Neural cell (in vitro differentiated cells): ENCODE measurements at regions not wholly inside any gene's neighbourhood (a gene's known extent, or its start where the extent isn't known, plus 50 kb on each side); places are given as distances from the start of the nearest gene placed in this dataset.

Experiments
- H2AFZ ChIP-seq: fragments of 200-600, 300-800 bp; sonication (generic), shearing (Covaris generic); 2 replicates; pipeline ENCODE4 v1.6.0; 2014; ENCODE audit warnings: low read depth, mild to moderate bottlenecking, antibody characterized with exemption, low read length, moderate library complexity
- H3F3A ChIP-seq: fragments of 200-600 bp; shearing (Covaris generic); 2 replicates; pipeline ENCODE4 v1.6.1; 2016; ENCODE audit warnings: mild to moderate bottlenecking, moderate library complexity, mixed read lengths, antibody characterized with exemption, low read length; ENCODE audit not compliant: insufficient read depth, poor library complexity, severe bottlenecking
- H3K27ac ChIP-seq: fragments of 200-600, 300-800 bp; sonication (generic), shearing (Covaris generic); 2 replicates; pipeline ENCODE4 v1.5.1; 2014; ENCODE audit warnings: mild to moderate bottlenecking, low read length, moderate library complexity
- H3K27me3 ChIP-seq: fragments of 300-800, 200-600 bp; sonication (generic), shearing (Covaris generic); 2 replicates; pipeline ENCODE4 v1.6.0; 2014; ENCODE audit warnings: mild to moderate bottlenecking, low read depth, low read length, moderate library complexity; ENCODE audit not compliant: insufficient read depth
- H3K36me3 ChIP-seq: fragments of 300-800, 200-600 bp; sonication (generic), shearing (Covaris generic); 2 replicates; pipeline ENCODE4 v1.5.1; 2014; ENCODE audit warnings: mild to moderate bottlenecking, antibody characterized with exemption, low read length, moderate library complexity; ENCODE audit not compliant: insufficient read depth
- H3K4me2 ChIP-seq: fragments of 300-800, 200-600 bp; sonication (generic), shearing (Covaris generic); 2 replicates; pipeline ENCODE4 v1.6.0; 2014; ENCODE audit warnings: mild to moderate bottlenecking, low read length
- H3K4me3 ChIP-seq: fragments of 300-800, 200-600 bp; sonication (generic), shearing (Covaris generic); 2 replicates; pipeline ENCODE4 v1.5.1; 2014; ENCODE audit warnings: mild to moderate bottlenecking, low read length, moderate library complexity
- H3K79me2 ChIP-seq: fragments of 200-600 bp; shearing (Covaris generic); replicated peaks from 2 replicates; pipeline ENCODE4 v1.6.0; 2014; ENCODE audit warnings: mild to moderate bottlenecking, low read length, moderate library complexity; ENCODE audit not compliant: insufficient read depth
- H3K9ac ChIP-seq: fragments of 300-800, 200-600 bp; sonication (generic), shearing (Covaris generic); 2 replicates; pipeline ENCODE4 v1.6.1; 2016; ENCODE audit warnings: mild to moderate bottlenecking, low read length, mixed read lengths
- H3K9me2 ChIP-seq: fragments of 200-600 bp; shearing (Covaris generic); 2 replicates; pipeline ENCODE4 v1.6.1; 2016; ENCODE audit warnings: mild to moderate bottlenecking, low read length, mixed read lengths; ENCODE audit not compliant: insufficient read depth
- H3K9me3 ChIP-seq: fragments of 200-600, 300-800 bp; sonication (generic), shearing (Covaris generic); 2 replicates; pipeline ENCODE4 v1.6.1; 2016; ENCODE audit warnings: mild to moderate bottlenecking, mixed run types, low read length, moderate library complexity, mixed read lengths
- H4K20me1 ChIP-seq: fragments of 200-600 bp; shearing (Covaris generic); 2 replicates; pipeline ENCODE4 v1.6.1; 2016; ENCODE audit warnings: mild to moderate bottlenecking, mixed run types; ENCODE audit not compliant: insufficient read depth
- EP300 ChIP-seq: fragments of 450-650 bp; conservative IDR thresholded peaks from 2 replicates; pipeline ENCODE4 v1.6.1; 2014; ENCODE audit warnings: antibody characterized with exemption, mild to moderate bottlenecking, moderate library complexity; ENCODE audit not compliant: poor library complexity, severe bottlenecking
- EZH2 ChIP-seq: fragments of 200-600, 300-800 bp; shearing (Covaris generic), sonication (generic); IDR thresholded peaks from 2 replicates; pipeline ENCODE4 v1.6.1; 2014; ENCODE audit warnings: antibody characterized with exemption, low read length, borderline replicate concordance, mild to moderate bottlenecking; ENCODE audit not compliant: insufficient read depth, poor library complexity, severe bottlenecking
- MXI1 ChIP-seq: fragments of 450-650 bp; conservative IDR thresholded peaks from 2 replicates; pipeline ENCODE4 v1.6.1; 2014; ENCODE audit warnings: antibody characterized with exemption, mild to moderate bottlenecking; ENCODE audit not compliant: poor library complexity, severe bottlenecking
- POLR2AphosphoS5 ChIP-seq: IDR thresholded peaks from 2 replicates; pipeline ENCODE4 v1.6.1; 2012
- RAD21 ChIP-seq: fragments of 450-650 bp; conservative IDR thresholded peaks from 2 replicates; pipeline ENCODE4 v1.6.1; 2014; ENCODE audit warnings: antibody characterized with exemption, mild to moderate bottlenecking, moderate library complexity
- SMC3 ChIP-seq: fragments of 450-650 bp; conservative IDR thresholded peaks from 2 replicates; pipeline ENCODE4 v1.6.1; 2014; ENCODE audit warnings: antibody characterized with exemption, mild to moderate bottlenecking, moderate library complexity; ENCODE audit not compliant: poor library complexity
- TAF1 ChIP-seq: IDR thresholded peaks from 2 replicates; pipeline ENCODE4 v1.6.1; 2012; ENCODE audit warnings: low read depth
- TF ChIP-seq, protein P1 (sequence below): fragments of 450-650 bp; IDR thresholded peaks from 2 replicates; pipeline ENCODE4 v1.5.1; 2014; ENCODE audit warnings: antibody characterized with exemption, mild to moderate bottlenecking, moderate library complexity; ENCODE audit not compliant: poor library complexity, severe bottlenecking
- TF ChIP-seq, protein P2 (sequence below): IDR thresholded peaks from 2 replicates; pipeline ENCODE4 v1.6.1; 2012; ENCODE audit warnings: borderline replicate concordance

DNA sequence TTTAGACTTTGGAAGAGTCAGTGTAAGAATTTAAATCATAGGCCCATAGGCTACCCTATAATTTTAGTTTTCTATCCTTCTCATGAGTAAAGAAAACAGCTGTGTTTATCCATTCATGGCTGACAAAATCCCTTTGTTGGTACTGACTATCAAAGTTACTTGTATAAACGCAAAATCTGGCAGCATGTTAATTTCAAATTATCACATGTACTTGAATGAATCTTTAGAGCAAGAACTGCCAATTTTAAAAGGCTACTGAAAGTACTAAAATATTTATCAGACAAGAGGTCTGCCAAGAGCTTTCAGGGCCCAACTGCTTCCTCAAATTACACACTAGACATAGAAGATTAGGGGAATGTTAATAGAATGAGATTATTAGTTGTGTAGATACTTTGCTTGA is 66.6 kb downstream of the MYL12B start:
- no peaks in the 10 kb centered on the region for H4K20me1 ChIP-seq
- no peaks in the 10 kb centered on the region for H3K9me2 ChIP-seq
- H3K9ac ChIP-seq: no peak overlapping the region
- H2AFZ ChIP-seq: no peak overlapping the region
- no peaks in the 10 kb centered on the region for H3K79me2 ChIP-seq
- no peaks in the 10 kb centered on the region for H3K36me3 ChIP-seq
- no peak overlapping the region for H3K4me2 ChIP-seq
- TF ChIP-seq POLR2AphosphoS5: no peak
- no peaks in the 10 kb centered on the region for H3K9me3 ChIP-seq
- no peak overlapping the region for H3K4me3 ChIP-seq
- H3K27ac ChIP-seq: no peak overlapping the region
- no peaks in the 10 kb centered on the region for H3K27me3 ChIP-seq
- no peaks in the 10 kb centered on the region for H3F3A ChIP-seq

DNA sequence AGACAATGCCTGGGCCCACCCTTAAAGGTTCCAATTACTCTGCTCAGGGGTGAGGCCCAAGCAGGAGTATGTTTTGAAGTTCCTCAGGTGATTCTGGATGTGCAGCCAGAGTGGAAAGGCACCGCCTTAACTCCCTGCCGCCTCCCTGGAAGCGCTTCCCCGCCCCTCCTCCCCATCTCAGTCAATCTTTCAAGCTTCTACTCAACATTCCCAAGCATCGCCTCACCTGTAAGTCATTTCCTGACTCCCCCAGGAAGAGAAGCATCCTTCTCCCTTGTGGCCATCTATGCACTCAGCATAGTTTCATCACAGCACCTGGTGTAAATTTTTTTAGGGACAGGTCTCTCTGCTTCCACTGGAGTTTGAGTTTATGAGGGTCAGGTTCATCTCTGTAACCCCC is 67.5 kb downstream of the MYL12B start:
- H2AFZ ChIP-seq: no peak overlapping the region
- no peaks in the 10 kb centered on the region for H3K36me3 ChIP-seq
- H3K79me2 ChIP-seq: no peaks in the 10 kb centered on the region
- H4K20me1 ChIP-seq: no peaks in the 10 kb centered on the region
- H3K9me3 ChIP-seq: no peaks in the 10 kb centered on the region
- no peak overlapping the region for H3K27ac ChIP-seq
- H3K9ac ChIP-seq: no peak overlapping the region
- TF ChIP-seq, protein P1, sequence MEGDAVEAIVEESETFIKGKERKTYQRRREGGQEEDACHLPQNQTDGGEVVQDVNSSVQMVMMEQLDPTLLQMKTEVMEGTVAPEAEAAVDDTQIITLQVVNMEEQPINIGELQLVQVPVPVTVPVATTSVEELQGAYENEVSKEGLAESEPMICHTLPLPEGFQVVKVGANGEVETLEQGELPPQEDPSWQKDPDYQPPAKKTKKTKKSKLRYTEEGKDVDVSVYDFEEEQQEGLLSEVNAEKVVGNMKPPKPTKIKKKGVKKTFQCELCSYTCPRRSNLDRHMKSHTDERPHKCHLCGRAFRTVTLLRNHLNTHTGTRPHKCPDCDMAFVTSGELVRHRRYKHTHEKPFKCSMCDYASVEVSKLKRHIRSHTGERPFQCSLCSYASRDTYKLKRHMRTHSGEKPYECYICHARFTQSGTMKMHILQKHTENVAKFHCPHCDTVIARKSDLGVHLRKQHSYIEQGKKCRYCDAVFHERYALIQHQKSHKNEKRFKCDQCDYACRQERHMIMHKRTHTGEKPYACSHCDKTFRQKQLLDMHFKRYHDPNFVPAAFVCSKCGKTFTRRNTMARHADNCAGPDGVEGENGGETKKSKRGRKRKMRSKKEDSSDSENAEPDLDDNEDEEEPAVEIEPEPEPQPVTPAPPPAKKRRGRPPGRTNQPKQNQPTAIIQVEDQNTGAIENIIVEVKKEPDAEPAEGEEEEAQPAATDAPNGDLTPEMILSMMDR: no peak
- no peak for TF ChIP-seq EZH2
- TF ChIP-seq, protein P2, sequence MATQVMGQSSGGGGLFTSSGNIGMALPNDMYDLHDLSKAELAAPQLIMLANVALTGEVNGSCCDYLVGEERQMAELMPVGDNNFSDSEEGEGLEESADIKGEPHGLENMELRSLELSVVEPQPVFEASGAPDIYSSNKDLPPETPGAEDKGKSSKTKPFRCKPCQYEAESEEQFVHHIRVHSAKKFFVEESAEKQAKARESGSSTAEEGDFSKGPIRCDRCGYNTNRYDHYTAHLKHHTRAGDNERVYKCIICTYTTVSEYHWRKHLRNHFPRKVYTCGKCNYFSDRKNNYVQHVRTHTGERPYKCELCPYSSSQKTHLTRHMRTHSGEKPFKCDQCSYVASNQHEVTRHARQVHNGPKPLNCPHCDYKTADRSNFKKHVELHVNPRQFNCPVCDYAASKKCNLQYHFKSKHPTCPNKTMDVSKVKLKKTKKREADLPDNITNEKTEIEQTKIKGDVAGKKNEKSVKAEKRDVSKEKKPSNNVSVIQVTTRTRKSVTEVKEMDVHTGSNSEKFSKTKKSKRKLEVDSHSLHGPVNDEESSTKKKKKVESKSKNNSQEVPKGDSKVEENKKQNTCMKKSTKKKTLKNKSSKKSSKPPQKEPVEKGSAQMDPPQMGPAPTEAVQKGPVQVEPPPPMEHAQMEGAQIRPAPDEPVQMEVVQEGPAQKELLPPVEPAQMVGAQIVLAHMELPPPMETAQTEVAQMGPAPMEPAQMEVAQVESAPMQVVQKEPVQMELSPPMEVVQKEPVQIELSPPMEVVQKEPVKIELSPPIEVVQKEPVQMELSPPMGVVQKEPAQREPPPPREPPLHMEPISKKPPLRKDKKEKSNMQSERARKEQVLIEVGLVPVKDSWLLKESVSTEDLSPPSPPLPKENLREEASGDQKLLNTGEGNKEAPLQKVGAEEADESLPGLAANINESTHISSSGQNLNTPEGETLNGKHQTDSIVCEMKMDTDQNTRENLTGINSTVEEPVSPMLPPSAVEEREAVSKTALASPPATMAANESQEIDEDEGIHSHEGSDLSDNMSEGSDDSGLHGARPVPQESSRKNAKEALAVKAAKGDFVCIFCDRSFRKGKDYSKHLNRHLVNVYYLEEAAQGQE: no peak
- TF ChIP-seq RAD21: no peak
- no peak for TF ChIP-seq EP300
- TF ChIP-seq POLR2AphosphoS5: no peak
- TF ChIP-seq SMC3: no peak
- TF ChIP-seq TAF1: no peak
- no peak for TF ChIP-seq MXI1
- H3K4me3 ChIP-seq: no peak overlapping the region
- no peaks in the 10 kb centered on the region for H3K27me3 ChIP-seq
- no peaks in the 10 kb centered on the region for H3F3A ChIP-seq
- H3K4me2 ChIP-seq: no peak overlapping the region
- no peaks in the 10 kb centered on the region for H3K9me2 ChIP-seq

DNA sequence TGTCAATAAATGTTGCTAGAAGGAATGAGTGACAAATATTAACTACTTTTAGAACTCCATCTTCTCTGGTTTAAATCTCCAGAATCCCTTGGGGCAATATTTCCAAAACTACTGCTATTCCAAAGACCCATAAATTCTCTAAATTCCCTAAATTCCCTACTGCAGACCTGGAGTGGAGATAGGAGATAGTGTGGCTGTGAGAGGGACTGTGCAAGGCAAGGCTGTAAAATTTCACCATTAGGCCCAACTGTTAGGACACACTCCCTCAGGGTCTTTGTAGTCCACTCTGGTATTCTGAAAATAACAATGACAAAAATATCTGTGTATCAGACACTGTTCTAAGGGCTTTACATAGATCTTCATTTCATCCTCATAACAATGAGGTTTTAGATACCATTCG is 67.9 kb downstream of the MYL12B start:
- no peaks in the 10 kb centered on the region for H3F3A ChIP-seq
- no peak overlapping the region for H3K27ac ChIP-seq
- no peaks in the 10 kb centered on the region for H3K9me2 ChIP-seq
- no peaks in the 10 kb centered on the region for H3K36me3 ChIP-seq
- no peak for TF ChIP-seq EZH2
- TF ChIP-seq, protein P1: no peak
- TF ChIP-seq RAD21: no peak
- TF ChIP-seq TAF1: no peak
- TF ChIP-seq EP300: no peak
- TF ChIP-seq POLR2AphosphoS5: no peak
- no peak for TF ChIP-seq SMC3
- no peak for TF ChIP-seq MXI1
- TF ChIP-seq, protein P2: no peak
- H3K9ac ChIP-seq: no peak overlapping the region
- no peaks in the 10 kb centered on the region for H3K79me2 ChIP-seq
- H3K27me3 ChIP-seq: no peaks in the 10 kb centered on the region
- H4K20me1 ChIP-seq: no peaks in the 10 kb centered on the region
- no peak overlapping the region for H3K4me3 ChIP-seq
- H3K4me2 ChIP-seq: no peak overlapping the region
- H3K9me3 ChIP-seq: no peaks in the 10 kb centered on the region
- H2AFZ ChIP-seq: no peak overlapping the region
